ENCODE measurements at regions not wholly inside any gene's neighbourhood (a gene's known extent, or its start where the extent isn't known, plus 50 kb on each side); places are given as distances from the start of the nearest gene placed in this dataset.
"Not testable (repeated sequence)": the region's sequence is repeated elsewhere in the genome, so short reads cannot be mapped to it uniquely, and the experiment has no call there.

DNA sequence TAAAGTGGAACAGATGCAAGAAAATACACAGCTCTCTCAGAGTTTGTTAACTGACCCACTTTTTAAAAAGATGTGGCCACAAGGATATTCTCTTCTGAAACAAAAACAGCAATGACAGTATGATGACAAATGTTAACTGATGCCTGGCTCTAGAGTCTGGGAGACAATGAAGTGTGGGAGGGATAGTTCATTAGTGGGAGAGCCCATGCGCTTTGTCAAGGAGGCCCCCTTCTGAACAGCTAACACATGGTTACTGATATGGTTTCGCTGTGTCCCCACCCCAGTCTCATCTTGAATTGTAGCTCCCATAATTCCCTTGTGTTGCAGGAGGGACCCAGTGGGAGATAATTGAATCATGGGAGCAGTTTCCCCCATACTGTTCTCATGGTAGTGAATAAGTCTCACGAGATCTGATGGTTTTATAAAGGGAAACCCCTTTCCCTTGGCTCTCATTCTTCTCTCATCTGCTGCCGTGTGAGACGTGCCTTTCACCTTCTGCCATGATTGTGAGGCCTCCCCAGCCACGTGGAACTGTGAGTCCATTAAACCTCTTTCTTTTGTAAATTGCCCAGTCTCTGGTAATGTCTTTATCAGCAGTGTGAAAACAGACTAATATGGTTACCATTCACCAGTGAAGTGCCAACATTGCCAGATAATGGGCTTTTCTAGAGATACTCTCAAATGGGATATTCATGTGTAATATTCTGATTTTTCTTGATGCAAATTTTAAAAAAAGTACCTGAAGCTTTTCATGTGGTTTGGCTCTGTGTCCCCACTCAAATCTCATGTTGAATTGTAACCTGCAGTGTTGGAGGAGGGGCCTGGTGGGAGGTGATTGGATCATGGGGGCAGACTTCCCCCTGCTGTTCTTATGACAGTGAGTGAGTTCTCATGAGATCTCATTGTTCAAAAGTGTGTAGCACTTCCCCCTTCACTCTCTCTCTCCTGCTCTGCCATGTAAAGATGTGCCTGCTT lies 435.8 kb downstream of the SHISA9 start:
- not testable (repeated sequence) for DNase-seq (ENCODE audit: low read depth)

DNA sequence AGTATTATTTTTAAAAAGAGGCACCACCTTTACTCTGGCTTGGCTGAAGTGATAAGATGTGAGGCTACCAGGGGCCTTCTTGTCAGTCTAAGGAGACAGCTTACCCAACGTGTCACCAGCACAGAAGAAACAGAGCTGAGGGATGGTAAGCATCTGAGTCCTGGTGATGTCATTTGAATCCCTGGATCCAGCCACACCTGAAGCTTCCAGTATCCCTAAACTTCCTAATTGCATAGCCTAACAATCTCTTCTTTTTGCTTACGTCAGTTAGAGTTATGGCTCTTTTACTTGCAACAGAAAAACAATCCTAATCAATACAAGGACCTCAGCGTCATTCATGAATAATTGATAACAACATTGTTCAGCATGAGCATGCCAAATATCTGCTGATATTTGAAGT lies 436.6 kb downstream of the SHISA9 start:
- no peak for DNase-seq (ENCODE audit: low read depth)

DNA sequence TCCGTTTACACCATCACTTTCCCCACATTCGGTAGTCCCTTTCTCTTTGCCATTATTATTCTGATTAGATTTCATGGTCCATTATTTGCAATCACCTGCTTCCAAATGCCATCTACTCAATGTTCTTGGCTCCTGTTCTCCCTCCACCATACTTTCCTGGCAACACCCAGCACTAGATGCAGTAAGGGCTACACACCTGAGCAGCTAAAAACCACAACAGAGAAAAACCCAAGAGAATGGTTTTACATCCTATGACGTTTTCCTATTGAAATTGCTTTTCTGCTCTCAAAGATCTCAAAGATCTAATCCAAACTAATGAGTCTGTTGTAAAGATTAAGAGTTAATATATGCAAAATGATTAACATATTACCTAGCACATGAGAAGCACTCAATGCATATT lies 441.3 kb downstream of the SHISA9 start:
- DNase-seq (ENCODE audit: low read depth), result no peak

DNA sequence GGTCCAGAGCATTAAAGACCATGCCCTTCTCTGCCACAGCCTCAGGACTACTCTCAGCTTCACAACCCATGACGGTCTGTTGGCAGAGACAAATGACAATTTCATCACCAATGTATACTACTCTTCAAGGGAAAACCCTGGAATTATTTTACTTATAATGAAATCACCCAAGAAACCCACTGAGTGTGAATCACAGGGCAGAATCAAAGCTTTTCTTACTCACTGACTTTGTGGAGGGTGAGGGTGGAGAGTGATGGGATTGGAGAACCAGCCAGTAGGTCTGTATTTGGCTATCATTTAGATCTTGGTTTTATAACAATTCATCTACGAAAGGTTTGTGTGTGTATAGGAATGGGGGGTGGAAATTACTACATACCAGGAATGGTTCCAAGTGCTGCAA lies 442.6 kb downstream of the SHISA9 start:
- DNase-seq (ENCODE audit: low read depth), result no peak

GRCh38 chr16:13348416-13348815 lies 447.0 kb downstream of the SHISA9 start:
- no peak for DNase-seq (ENCODE audit: low read depth)

DNA sequence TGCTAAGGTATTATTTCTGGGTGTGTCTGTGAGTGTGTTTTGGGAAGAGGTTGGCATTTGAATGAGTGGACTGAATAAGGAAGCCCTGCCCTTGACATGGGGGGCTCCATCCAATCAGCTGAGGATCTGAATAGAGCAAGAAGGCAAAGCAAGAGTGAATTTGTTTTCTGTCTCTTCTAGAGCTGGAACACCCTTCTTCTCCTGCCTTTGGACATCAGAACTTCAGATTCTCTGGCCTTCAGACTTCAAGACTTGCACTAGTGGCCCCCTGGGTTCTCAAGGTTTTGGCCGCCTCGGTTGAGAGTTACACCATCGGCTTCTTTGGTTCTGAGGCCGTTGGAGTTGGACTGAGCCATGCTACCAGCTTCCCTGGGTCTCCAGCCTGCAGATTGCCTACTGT lies 448.6 kb downstream of the SHISA9 start:
- DNase-seq (ENCODE audit: low read depth), result no peak

DNA sequence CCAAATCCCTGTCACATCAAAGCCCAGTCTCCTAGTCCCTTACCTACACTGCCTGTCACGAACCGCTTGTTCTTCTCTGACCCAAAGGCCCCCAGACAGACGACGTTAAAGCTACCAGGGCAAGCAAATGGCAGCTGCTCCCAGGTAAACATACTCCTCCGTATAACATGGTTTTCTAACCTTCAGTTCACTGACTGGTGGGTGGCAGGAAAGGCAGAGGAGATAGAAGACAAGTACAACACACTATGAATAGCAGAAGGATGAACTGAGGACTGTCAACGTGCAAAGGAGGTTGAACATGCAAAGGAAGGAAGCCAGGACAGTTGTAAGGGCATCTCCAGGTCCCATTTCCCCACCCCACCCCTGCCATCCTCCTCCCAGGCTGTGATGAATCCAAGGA lies 449.8 kb downstream of the SHISA9 start:
- no peak for DNase-seq (ENCODE audit: low read depth)

- DNase-seq (ENCODE audit: low read depth), result no peak
Measured at GRCh38 chr16:13351601-13352217, 450.3 kb downstream of the SHISA9 start.

DNA sequence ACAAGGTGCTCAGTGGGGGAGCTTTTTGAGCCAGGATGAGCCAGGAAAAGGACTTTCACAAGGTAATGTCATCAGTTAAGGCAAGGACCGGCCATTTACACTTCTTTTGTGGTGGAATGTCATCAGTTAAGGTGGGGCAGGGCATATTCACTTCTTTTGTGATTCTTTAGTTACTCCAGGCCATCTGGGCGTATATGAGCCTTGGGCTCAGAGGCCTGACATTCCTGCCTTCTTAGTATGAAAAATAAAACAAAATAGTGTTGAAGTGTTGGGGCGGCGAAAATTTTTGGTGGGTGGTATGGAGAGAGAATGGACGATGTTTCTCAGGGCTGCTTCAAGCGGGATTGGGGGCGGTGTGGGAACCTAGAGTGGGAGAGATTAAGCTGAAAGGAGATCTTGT lies 451.4 kb downstream of the SHISA9 start:
- not testable (repeated sequence) for DNase-seq (ENCODE audit: low read depth)

GRCh38 chr16:13357842-13358241 lies 456.4 kb downstream of the SHISA9 start:
- DNase-seq (ENCODE audit: low read depth), result not testable (repeated sequence)

DNA sequence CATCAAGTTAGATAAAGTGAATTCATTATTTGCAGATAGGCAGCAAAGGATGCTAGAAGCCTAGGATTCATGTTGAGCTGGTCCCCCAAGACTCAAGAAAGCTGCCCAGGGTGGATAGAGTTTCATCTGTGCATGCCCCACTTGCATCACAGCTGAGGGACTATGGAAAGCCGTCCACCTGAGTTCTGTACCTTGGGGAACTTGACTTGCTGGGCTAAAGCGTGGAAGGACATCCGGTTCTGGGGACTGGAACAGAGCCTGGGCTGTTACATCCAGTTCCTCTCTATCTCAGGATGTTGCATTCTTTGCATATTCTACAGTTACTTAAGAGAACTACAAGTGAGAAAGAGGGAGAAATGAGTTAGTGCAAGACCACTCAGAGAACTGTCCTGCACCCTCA lies 458.4 kb downstream of the SHISA9 start:
- no peak for DNase-seq (ENCODE audit: low read depth)

GRCh38 chr16:13372421-13372820 lies 471.0 kb downstream of the SHISA9 start:
- no peak for DNase-seq (ENCODE audit: low read depth)

DNA sequence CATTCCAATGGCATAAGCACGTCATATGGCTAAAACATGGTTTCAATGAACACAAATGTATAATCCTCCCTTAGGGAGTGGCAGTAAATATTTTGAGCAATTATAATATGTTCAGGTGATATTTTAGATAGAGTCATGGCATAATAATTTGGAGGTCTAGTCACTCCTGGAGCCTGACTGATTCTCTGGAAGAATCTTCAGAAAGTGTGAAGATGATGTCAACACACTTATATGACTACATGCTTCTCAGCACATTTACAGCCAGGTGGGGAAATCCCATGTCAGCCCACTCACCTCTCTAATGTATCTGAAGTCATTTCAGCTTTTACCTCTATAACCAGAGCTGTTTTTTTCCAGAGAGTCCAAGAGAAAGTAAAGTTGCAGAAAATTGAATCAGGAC lies 474.8 kb downstream of the SHISA9 start:
- DNase-seq (ENCODE audit: low read depth), result no peak

GRCh38 chr16:13377143-13377542 lies 475.7 kb downstream of the SHISA9 start:
- DNase-seq (ENCODE audit: low read depth), result no peak

GRCh38 chr16:13378151-13378550 lies 476.8 kb downstream of the SHISA9 start:
- DNase-seq (ENCODE audit: low read depth), result no peak

DNA sequence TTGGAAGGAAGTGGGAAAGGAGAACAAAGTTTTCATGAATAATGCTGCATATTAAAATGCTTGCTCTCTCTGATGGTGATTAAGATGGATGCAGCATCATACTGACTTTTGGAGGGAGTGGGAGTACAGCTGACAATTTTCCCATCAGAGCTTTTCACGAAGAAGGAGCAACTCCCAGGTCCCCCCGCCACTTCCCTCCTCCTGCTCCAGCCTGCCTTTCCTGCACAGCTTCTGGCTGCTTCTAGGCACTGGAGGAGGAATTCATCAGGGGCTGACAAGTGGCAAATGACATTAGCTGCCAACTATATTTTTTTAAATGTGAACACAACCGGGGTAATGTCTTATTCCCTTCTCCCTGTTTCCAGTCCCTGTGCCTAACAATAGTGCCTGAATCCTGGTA lies 477.9 kb downstream of the SHISA9 start:
- DNase-seq (ENCODE audit: low read depth), result no peak

DNA sequence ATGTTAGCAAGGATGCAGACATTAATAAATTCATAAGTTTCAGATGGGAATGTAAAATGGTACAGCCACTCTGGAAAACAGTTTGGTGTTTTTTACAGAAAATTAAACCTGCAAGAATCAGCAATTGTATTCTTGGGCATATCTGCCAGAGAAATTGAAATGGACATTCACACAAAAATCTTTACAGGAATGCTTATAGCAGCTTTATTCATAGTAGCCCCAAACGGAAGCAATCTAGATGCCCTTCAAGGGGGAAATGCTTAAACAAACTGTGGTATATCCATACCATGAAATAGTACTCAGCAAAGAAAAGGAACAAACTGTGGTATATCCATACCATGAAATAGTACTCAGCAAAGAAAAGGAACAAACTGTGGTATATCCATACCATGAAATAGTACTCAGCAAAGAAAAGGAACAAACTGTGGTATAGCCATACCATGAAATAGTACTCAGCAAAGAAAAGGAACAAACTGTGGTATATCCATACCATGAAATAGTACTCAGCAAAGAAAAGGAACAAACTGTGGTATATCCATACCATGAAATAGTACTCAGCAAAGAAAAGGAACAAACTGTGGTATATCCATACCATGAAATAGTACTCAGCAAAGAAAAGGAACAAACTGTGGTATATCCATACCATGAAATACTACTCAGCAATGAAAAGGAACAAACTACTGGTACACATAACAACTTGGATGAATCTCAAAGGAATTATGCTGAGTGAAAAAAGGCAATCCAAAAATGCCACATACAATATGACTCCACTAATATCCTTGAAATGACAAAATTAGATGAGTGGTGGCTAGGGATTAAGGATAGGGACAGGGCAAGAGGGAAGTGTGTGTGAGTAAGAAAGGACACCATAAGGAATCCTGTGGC lies 484.0 kb downstream of the SHISA9 start:
- not testable (repeated sequence) for DNase-seq (ENCODE audit: low read depth)

DNA sequence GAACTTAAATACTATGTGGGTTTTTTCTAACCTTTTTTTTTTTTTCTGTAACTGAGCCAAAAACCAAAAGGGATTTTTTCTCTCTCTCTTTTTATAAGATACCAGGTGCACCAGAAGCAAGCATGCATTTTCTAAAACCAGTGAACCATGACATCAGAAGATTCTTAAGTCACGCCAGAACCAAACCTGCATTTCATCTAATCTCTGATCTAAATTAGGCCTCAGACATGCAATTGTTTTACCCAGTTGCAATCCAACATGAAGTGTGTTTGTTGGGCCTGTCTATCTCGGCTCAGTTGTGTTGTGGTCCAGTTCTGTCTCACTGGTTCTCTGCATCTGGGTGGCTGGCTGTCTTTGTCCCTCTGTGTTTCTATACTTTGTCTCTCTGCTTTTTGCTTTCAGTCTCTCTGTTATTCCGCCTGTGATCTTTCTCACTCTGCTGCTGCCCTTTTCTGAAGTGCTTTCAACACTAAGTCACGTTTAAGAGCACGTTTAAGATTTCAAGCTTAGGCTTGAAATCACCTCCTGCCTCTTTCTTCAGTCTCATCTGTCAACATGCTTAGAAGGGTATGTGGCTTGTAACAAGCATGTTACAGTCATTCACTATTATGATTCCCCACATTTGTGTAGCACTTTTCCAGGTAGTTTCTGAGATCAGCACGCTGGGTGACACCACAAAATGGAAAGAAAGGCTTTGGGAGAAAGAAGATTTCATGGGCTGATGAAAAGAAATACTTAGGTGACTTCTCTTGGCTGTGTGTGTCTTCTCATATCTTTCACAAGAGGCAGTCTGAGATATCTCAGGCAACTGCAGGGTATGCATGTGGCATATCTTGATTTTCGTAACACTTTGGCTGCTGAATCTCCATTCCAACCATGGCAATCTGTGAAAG lies 488.9 kb downstream of the SHISA9 start:
- DNase-seq (ENCODE audit: low read depth), result no peak

- no peak for DNase-seq (ENCODE audit: low read depth)
Measured at GRCh38 chr16:13390986-13391305, 489.5 kb downstream of the SHISA9 start.

DNA sequence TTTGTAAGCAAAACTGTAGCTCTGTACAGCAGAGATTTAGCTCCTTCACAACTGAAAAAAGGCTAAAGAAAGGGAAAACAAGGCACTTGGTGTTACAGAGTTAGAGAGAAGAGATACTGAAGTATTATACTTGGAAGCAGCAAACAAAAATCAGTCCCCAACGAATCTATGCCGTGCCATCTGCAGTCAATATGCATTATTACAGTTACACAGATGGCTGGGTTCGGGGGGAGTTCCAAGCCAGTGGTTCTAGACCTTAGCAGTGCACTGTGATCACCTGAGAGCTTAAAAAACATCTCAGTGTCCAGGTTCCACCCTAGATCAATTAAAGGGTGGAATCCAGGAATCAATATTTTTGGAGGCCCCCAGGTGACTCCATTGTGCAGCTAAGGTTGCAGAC lies 489.9 kb downstream of the SHISA9 start:
- DNase-seq (ENCODE audit: low read depth), result no peak

DNA sequence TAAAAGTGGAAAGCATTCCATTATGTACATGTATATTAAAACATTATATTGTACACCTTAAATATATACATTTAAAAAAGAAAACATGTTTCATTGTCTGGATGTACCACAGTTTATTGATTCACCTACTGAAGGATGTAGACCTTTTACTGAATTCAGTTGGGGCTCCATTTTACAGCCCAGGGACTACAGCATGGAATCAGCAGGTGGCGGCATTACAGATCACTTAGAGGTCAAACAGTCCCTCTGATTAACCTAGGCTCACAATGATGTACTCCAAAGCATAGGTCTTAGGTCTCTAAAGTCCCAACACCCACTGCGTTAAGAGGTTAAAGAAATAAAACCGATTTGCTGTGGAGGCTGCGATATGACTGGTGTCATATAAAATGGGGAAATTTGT lies 490.9 kb downstream of the SHISA9 start:
- no peak for DNase-seq (ENCODE audit: low read depth)

DNA sequence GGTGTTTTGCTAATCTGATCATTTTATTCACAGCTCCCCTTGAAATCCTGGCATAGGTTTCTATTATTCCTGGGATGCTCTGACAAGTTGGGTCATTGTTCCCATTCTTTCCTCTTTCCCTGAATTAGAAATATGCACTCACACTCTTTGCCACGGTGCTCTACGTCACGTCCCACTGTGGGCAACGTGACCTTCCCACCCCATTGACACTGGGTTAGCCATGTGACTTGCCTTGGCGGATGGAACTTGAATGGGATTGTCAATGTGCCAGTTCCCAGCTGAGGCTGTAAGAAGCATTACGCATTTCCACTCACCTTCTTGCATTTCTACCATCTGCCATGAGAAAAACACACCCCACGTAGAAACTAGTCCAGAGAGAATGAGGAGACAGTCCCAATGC lies 492.4 kb downstream of the SHISA9 start:
- DNase-seq (ENCODE audit: low read depth), result no peak
